ENCODE measurements at regions not wholly inside any gene's neighbourhood (a gene's known extent, or its start where the extent isn't known, plus 50 kb on each side); places are given as distances from the start of the nearest gene placed in this dataset.

DNA sequence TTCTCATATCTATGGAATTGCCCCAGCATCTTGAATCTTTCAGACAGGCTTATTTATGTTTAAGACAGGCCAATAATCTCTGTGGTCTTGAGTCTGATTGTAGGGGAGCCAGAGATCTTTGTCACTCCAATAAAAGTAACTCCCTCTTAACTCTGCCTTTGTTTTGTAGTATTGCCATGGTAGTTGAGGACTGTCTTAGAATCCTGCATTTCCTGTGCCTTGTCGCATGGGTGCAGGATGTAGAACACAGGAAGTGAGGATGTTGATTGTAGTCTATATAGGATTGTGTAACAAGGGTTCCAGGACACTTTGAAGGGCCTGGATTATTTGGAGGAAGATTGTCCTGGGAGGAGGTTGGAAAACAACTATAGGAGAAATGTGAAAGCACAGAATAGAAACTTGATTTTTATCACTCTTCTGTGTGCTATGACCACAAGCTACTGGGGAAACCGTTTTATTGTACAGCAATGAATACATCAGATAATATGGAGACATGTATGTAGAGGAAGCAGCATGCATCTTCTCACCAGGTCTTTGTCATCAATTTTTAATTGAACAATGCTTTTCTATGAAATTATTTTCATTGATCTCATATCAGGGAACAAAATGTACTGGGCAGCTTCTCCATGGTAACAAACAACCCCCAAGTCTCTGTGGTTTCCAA, 411.7 kb downstream of the FGF9 start:
- no peak overlapping the region for H3K27ac Mint-ChIP-seq
- intact Hi-C loops (cut with micrococcal nuclease) = no loop called here
- POLR2A ChIA-PET = no interaction called here
- peaks cover 29% of the 10 kb centered on the region for H3K4me1 Mint-ChIP-seq (ENCODE audit: low read depth)
- CTCF ChIA-PET = interaction anchor here (0.6 kb wide), 1 partner anchor 56 kb away, joined by 3 read pairs; no protein-coding TSS in a partner anchor
- H3K36me3 Mint-ChIP-seq = peaks cover 3% of the 10 kb centered on the region
- no peaks in the 10 kb centered on the region for H3K27me3 Mint-ChIP-seq
- no peaks in the 10 kb centered on the region for H3K9me3 Mint-ChIP-seq
- H3K4me3 Mint-ChIP-seq = no peak overlapping the region
- DNase-seq = no peak

DNA sequence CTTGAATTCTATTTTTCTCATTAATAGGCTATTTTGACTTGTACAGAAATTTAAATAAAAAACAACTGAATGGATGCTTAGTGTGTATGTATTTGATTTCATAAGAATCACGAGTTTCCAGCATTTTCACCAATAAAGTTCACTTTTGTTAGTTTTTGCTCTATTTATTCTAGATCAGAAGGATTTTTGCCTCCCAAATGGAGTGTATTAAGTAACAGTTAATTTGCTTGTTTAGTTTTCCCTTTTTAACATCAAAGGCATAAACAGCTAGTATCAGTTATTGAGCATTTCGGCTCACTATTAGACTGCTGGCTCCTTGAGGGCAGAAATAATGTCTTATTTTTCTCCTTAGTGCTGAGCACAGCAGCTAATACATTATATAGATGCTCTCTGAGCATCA, 414.1 kb downstream of the FGF9 start:
- no peak for DNase-seq
- Mint-ChIP-seq H3K4me1 (ENCODE audit: low read depth) (peaks cover 19% of the 10 kb centered on the region), H3K27ac (no peak overlapping the region), H3K27me3 (no peaks in the 10 kb centered on the region), H3K36me3 (no peaks in the 10 kb centered on the region), H3K9me3 (no peaks in the 10 kb centered on the region), H3K4me3 (no peak overlapping the region)
- CTCF ChIA-PET = no interaction called here
- intact Hi-C loops (cut with micrococcal nuclease) = no loop called here
- POLR2A ChIA-PET = no interaction called here

DNA sequence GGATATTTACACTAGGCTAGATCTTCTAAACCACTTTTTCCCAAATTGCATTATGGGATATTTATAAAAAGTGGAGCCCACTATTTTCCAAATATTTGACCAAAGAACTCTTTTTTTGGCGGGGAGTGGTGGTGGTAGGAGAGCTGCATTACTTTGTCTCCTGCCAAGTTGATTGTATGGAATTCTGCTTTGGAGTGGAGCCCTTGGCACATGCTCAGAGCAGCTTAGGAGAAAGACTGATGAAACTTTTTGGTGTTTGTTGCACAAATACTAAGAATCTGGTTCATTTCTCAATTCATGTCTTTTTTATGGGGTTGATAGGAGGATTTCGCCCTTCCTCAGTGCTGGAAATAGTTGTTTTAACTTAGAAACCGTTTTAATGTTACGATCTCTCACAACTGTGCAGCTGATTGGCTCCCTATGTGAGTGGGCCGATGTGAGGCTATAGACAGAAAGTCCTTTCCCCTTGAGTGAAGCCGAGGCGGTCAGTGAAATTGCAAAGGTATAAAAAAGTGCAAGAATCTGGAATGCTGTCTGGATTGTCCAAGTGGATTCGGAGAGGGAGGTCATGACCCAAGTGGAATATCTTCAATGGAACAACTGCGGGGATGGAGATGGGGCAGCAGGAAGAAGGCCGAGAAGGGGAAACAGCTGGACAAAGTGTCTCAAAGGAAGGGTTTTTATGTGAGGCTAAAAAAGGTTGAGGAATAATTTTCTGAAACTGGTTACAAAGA, 415.9 kb downstream of the FGF9 start:
- Mint-ChIP-seq H3K9me3 (no peaks in the 10 kb centered on the region), H3K4me3 (no peak overlapping the region), H3K36me3 (no peaks in the 10 kb centered on the region), H3K27me3 (no peaks in the 10 kb centered on the region), H3K27ac (no peak overlapping the region), H3K4me1 (ENCODE audit: low read depth) (peaks cover 17% of the 10 kb centered on the region)
- intact Hi-C loops (cut with micrococcal nuclease) = no loop called here
- no peak for DNase-seq
- CTCF ChIA-PET = no interaction called here
- POLR2A ChIA-PET = interaction anchor here (0.6 kb wide), 1 partner anchor 92 kb away, joined by 5 read pairs; no protein-coding TSS in a partner anchor

DNA sequence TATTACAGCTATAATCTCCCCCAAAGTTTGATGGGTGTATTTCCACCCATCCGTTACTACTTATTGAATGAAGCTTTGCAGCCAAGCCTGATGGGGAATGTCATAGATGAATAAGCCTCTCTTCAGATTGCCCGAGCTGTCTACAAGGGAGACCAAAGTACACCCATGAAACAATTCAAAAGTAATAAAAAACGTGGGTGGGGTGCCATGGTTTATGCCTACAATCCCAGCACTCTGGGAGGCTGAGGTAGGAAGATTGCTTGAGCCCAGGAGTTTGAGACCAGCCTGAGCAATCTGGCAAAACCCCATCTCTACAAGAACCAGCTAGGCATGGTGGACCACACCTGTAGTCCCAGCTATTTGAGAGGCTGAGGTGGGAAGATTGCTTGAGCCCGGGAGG, 419.2 kb downstream of the FGF9 start:
- intact Hi-C loops (cut with micrococcal nuclease) = no loop called here
- POLR2A ChIA-PET = no interaction called here

DNA sequence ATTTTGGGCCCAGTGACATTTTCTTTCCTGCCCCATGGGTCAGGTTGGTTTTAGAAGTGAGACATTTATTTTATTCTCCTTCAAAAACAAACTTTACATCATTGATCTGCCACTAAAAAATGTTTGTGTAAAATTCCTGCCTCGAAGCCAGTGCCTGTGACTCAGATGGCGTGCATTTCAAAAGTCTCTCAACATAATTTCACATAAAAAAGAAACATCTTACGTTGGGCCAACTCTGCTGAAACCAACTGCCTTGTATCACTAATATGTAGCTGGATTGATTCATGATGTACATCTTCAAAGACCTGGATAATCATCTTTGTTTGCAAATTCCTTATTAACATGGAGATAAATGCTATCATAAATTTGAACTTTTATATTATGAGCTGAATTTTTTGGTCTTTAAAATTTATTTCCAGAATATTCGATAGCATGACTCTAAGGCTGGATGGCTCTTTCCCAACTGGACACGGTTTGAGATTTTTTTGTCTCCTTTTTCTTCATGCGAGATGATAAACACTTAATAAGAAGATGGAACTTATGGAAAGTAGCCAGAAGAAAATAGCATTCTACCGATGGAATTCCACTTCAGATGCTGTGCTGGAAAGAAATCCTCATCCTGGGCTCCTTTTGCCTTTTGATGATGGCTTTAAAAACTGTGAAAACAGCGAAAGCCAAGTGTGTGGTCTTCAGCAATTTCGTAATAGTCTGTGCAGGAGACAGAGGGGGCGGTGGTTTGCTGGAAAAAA, 420.5 kb downstream of the FGF9 start:
- CTCF ChIA-PET = no interaction called here
- peaks cover 2% of the 10 kb centered on the region for H3K36me3 Mint-ChIP-seq
- DNase-seq = no peak
- H3K4me1 Mint-ChIP-seq (ENCODE audit: low read depth) = no peaks in the 10 kb centered on the region
- intact Hi-C loops (cut with micrococcal nuclease) = no loop called here
- no peaks in the 10 kb centered on the region for H3K27me3 Mint-ChIP-seq
- POLR2A ChIA-PET = no interaction called here
- H3K4me3 Mint-ChIP-seq = no peak overlapping the region
- H3K27ac Mint-ChIP-seq = no peak overlapping the region
- no peaks in the 10 kb centered on the region for H3K9me3 Mint-ChIP-seq

More for the DNA sequence above, 419.2 kb downstream of the FGF9 start:
- CTCF ChIA-PET = no interaction called here
- Mint-ChIP-seq H3K4me1 (ENCODE audit: low read depth) (no peaks in the 10 kb centered on the region), H3K4me3 (no peak overlapping the region), H3K36me3 (no peaks in the 10 kb centered on the region), H3K27me3 (no peaks in the 10 kb centered on the region), H3K27ac (no peak overlapping the region), H3K9me3 (no peaks in the 10 kb centered on the region)
- no peak for DNase-seq

DNA sequence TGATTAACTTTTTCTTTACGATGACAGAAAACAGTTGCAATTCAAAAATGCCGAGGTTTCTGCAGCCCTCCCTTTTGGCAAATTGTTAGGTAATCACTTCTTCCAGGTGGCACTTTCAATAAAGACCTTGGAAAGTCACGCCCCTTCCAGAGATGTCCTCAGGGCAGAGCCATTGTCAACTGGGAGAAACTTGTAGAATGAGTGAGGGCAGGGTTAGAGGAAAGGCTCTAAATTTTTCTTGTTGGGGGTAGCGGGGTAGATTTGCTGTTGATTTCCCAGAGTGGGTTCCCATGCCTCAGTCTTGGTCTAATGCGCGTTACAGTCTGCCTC, 421.1 kb downstream of the FGF9 start:
- ChIA-PET POLR2A (no interaction called here), CTCF (no interaction called here)
- Mint-ChIP-seq H3K36me3 (peaks cover 2% of the 10 kb centered on the region), H3K27ac (no peak overlapping the region), H3K27me3 (no peaks in the 10 kb centered on the region), H3K9me3 (no peaks in the 10 kb centered on the region), H3K4me3 (no peak overlapping the region), H3K4me1 (ENCODE audit: low read depth) (no peaks in the 10 kb centered on the region)
- DNase-seq = no peak
- intact Hi-C loops (cut with micrococcal nuclease) = no loop called here

DNA sequence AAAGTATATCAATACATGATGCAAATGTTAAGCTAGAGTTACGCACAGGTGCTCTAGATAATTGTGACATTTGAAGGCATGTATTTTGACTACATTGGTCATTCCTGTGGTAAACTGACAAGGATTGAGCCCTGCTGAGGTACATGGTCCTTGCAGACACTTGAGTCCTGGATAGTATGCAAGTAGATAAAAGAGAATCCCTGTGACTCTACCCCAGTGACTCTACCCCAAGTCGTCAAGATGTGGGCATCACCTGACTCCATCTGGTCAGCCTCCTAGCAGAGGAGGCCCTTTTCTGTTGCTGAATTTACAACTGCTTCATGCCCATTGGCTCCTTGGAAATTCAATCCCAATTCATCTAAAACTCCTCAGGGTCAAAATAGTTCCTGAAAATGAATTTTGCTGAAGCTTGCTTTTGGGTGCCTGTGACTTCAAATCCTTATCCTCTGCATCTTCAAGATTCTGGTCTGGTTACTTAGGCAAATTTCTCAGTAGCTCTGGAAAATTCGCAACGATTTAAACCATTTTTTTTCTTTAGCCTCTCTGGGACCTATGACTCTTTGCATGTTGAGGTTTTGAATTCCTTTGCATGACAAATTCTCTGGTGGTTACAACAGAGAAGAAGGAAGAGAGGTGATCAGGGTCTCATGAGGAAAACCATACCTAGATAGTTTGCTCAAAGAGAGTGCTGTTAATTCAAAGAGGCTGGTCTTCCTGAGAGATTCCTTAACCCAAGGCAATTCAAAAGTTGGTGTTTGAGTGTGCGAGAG, 422.1 kb downstream of the FGF9 start:
- H3K27ac Mint-ChIP-seq = no peak overlapping the region
- ChIA-PET POLR2A (no interaction called here), CTCF (no interaction called here)
- H3K27me3 Mint-ChIP-seq = no peaks in the 10 kb centered on the region
- H3K36me3 Mint-ChIP-seq = peaks cover 2% of the 10 kb centered on the region
- H3K4me3 Mint-ChIP-seq = no peak overlapping the region
- intact Hi-C loops (cut with micrococcal nuclease) = no loop called here
- no peaks in the 10 kb centered on the region for H3K4me1 Mint-ChIP-seq (ENCODE audit: low read depth)
- DNase-seq = no peak
- H3K9me3 Mint-ChIP-seq = no peaks in the 10 kb centered on the region

DNA sequence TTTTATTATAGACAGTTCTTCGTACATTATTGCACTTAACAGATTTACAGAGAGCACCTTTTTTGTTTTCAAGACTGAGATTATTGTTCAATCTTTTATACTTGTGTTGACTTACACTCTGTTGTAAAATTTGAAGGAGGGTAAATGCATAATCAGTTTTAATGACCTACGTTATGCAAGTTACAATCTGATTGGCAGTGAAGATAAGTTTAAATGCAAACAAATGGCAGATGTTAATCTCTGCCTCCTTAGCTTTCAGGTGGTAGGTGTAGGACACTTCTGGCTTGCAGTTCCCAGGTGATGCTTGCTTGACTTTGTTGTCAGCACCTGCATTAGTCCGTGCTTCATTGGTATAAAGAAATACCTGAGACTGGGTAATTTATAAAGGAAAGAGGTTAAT, 424.9 kb downstream of the FGF9 start:
- ChIA-PET POLR2A (no interaction called here), CTCF (no interaction called here)
- no peak overlapping the region for H3K27ac Mint-ChIP-seq
- peaks cover 7% of the 10 kb centered on the region for H3K9me3 Mint-ChIP-seq
- H3K4me1 Mint-ChIP-seq (ENCODE audit: low read depth) = no peaks in the 10 kb centered on the region
- no peaks in the 10 kb centered on the region for H3K27me3 Mint-ChIP-seq
- H3K36me3 Mint-ChIP-seq = peaks cover 7% of the 10 kb centered on the region
- H3K4me3 Mint-ChIP-seq = no peak overlapping the region
- intact Hi-C loops (cut with micrococcal nuclease) = no loop called here
- no peak for DNase-seq

DNA sequence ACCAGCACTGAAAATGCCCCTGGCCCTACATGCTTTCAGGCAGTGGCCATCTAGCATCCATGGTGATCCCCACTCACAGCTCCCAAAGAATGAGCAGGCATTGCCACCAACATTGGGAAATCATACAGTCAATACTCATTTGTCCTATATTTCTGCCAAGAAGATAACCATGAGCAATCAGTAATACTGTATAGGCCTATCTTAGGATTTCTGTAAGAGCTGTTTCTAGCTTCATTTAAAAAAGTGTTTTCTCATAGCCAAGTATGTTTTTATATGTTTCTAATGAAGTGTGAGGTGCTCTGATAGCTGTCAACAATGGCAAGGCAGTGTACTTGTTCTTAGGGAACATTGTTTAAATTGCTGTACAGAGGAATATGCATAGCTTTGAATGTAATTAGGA, 428.7 kb downstream of the FGF9 start:
- peaks cover 11% of the 10 kb centered on the region for H3K4me1 Mint-ChIP-seq (ENCODE audit: low read depth)
- ChIA-PET CTCF (no interaction called here), POLR2A (no interaction called here)
- no peak overlapping the region for H3K27ac Mint-ChIP-seq
- peaks cover 12% of the 10 kb centered on the region for H3K36me3 Mint-ChIP-seq
- no peaks in the 10 kb centered on the region for H3K27me3 Mint-ChIP-seq
- H3K9me3 Mint-ChIP-seq = peaks cover 7% of the 10 kb centered on the region
- no peak for DNase-seq
- intact Hi-C loops (cut with micrococcal nuclease) = no loop called here
- H3K4me3 Mint-ChIP-seq = no peak overlapping the region

DNA sequence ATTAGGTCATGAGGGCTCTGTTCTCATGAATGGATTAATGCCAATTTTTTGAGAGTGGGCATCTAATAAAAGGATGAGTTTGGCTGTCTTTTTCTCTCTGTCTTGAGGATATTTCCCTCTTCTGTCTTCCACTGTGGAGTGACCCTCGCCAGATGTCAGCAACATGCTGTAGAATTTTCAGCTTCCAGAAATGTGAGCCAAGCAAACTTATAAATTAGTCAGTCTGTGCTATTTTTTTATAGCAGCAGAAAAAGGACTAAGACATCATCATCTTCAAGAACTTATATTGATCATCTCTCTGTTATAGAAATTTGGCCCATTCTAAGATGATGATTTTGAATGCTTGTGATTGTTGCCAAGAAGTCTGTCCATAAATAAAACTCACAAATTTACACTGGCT, 431.4 kb downstream of the FGF9 start:
- ChIA-PET POLR2A (no interaction called here), CTCF (interaction anchor here (0.5 to 1.5 kb wide), 2 partner anchors 464 to 595 kb away, joined by 3 to 4 read pairs; no protein-coding TSS in a partner anchor)
- no peak overlapping the region for H3K27ac Mint-ChIP-seq

DNA sequence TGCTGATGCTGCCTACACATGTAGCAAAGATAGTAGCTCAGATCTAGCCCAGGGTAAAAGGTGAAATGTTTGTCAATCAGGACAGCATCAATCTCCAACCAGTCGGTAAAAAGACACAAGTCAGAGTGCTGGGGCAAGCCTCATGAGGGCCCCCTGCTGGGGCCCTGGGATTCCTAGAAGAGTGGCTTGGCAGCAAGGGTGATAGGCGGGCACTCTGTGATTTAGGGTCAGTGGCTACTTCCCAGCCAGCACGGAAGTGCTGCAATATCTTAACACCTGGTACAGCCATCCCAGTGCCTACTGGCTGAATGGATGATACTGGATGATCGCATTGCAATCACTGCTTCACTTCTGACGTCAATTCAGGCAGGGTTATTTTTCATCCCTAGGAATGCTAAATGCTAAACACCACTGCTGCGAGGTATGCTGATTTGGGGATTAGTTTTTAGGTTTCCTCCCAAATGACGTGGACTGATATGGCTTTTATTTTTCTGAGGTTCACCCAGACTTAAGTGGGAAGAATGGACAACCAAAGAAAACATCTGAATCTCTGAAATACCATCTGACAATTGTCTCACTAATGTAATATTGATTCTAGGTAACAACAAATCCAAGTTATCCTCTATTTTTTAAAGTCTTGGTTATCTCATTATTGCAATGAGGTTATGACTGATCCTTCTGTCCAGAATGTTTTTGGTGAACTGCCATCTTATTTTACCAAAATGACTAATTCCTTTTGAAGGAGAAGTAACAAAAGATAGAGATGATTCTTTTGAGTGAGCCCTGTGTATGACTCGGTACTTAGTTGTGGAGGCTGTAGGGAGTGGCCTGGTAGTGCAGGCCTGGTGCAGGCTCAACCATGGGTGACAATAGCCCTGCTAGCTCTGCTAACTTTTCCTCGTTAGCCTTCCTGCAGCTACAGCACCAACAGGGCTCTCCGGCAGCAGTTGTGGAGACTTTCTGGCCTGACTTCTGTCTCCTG, 432.5 kb downstream of the FGF9 start:
- Mint-ChIP-seq H3K4me3 (no peak overlapping the region), H3K27me3 (no peaks in the 10 kb centered on the region), H3K27ac (no peak overlapping the region), H3K36me3 (peaks cover 11% of the 10 kb centered on the region), H3K4me1 (ENCODE audit: low read depth) (peaks cover 43% of the 10 kb centered on the region), H3K9me3 (peaks cover 7% of the 10 kb centered on the region)
- ChIA-PET CTCF (no interaction called here), POLR2A (no interaction called here)
- intact Hi-C loops (cut with micrococcal nuclease) = no loop called here
- DNase-seq = no peak

More for the DNA sequence above, 431.4 kb downstream of the FGF9 start:
- Mint-ChIP-seq H3K9me3 (peaks cover 7% of the 10 kb centered on the region), H3K36me3 (peaks cover 11% of the 10 kb centered on the region), H3K27me3 (no peaks in the 10 kb centered on the region), H3K4me1 (ENCODE audit: low read depth) (peaks cover 32% of the 10 kb centered on the region), H3K4me3 (no peak overlapping the region)
- intact Hi-C loops (cut with micrococcal nuclease) = no loop called here
- no peak for DNase-seq

All from activated CD4-positive, alpha-beta memory T cell treated with anti-CD3 and anti-CD28 coated beads for 36 hours (primary cell).